ENCODE measurements at regions not wholly inside any gene's neighbourhood (a gene's known extent, or its start where the extent isn't known, plus 50 kb on each side); places are given as distances from the start of the nearest gene placed in this dataset.
"Not testable (repeated sequence)": the region's sequence is repeated elsewhere in the genome, so short reads cannot be mapped to it uniquely, and the experiment has no call there.

- no peak for DNase-seq
These were observed 245.7 kb downstream of the FAM43A start for GRCh38 chr3:194931347-194931746.

GRCh38 chr3:194931865-194932264 lies 246.2 kb downstream of the FAM43A start:
- no peak for DNase-seq

GRCh38 chr3:194933465-194933864 lies 247.8 kb downstream of the FAM43A start:
- no peak for DNase-seq

DNA sequence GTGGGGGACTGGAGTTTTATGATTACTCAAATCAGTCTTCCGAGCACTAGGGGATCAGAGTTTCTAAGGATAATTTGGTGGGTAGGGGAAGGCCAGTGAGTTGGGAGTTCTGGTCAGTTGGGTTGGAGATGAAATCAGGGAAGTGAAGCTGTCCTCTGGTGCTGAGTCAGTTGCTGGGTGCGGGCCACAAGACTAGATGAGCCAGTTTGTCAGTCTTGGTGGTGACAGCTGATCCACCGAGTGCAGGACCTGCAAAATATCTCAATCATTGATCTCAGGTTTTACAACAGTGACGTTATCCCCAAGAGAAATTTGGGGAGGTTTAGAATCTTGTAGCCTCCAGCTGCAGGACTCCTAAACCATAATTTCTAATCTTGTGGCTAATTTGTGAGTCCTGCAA lies 249.4 kb downstream of the FAM43A start:
- DNase-seq, result no peak

DNA sequence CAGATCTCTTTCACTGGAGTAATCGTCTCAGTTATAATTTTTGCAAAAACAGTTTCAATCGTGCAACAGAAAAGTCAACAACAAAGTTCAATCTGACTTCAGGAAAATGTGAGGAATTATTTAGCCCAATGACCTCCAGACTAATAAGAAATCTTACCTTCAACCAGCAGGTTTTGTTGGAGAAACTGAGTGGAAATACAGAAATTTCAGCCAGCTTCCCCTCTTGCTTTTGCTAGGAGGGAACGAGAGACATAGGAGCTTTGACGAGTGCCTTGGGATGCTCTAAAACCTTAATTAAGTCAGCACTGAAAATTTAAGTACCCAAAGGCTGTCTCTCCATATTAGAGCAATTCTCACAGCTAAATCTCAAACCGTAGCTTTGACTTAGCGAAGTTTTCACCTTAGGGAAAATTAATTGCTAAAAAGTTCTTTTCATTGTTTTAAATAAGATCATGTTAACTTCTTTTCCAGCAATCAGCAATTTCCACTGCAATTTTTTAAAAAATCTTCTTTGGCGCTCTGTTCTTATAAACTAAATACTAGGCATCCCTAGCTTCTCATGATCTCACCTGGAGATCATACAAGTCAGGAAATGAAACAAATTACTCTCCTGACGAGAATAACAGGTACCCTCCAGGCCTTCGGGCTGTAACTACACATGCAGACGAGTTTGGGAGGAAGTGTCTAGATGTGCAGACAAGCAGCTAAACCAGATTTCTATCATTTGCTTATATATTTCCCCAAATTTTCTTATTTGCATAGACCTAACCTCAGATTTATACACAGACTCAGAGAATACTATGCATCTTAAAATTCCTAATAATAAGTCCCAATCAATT lies 250.2 kb downstream of the FAM43A start:
- no peak for DNase-seq

DNA sequence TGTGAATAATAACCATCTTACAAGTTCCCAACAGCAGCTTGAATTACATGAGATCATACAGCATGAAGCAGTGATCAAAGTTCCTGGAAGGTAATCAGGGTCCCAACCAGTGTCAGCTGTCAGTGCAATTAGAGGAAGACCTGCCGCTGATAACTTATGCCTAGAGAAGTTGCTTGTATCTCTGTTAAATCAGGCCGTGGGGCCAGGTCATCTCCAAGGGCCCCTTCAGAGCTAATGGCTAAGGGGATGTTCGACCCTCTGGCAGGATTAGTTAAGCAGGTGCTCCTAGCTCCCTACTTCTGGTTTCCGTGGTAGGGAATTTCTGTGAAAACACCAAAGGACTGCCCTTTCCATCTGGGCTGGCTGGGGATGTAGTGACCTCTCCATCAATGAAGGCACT lies 251.0 kb downstream of the FAM43A start:
- no peak for DNase-seq

- DNase-seq, result no peak
These were observed 251.5 kb downstream of the FAM43A start for GRCh38 chr3:194937144-194937543.

GRCh38 chr3:194937882-194938321 lies 252.2 kb downstream of the FAM43A start:
- DNase-seq, result no peak

DNA sequence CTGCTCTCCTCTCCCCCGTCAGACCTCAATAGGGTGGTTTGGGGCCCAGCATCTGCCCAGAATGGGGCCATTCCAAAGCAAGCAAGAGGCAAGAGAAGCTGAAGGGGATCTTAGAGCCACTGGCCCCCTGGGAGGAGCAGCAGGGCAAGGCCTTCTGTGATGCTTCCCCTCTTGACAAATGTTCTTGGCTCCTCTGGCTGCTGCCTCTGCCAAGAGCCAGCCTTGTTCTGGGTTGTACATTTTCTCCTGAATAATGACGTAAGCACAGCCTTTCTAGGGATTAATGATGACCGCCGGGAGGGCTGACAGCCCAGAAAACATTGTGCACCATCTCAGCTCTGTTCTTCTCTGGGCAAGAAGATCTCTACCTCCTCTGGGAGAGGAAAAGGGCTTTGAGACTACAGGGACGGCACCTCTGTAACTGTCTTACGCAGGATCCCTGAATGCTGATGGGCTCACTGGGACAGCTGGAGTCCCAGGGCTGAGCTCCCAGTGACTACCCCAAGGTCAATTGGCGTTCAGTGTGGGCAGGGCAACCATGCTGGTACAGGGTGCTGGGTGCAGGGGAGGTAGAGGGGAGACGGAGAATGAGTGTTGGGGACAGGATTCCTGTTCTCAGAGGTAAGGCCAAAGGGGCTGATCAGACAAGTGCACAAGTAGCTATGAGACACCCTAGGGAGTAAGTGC lies 253.3 kb downstream of the FAM43A start:
- DNase-seq, result no peak

GRCh38 chr3:194939532-194939909 lies 253.8 kb downstream of the FAM43A start:
- DNase-seq, result no peak

DNA sequence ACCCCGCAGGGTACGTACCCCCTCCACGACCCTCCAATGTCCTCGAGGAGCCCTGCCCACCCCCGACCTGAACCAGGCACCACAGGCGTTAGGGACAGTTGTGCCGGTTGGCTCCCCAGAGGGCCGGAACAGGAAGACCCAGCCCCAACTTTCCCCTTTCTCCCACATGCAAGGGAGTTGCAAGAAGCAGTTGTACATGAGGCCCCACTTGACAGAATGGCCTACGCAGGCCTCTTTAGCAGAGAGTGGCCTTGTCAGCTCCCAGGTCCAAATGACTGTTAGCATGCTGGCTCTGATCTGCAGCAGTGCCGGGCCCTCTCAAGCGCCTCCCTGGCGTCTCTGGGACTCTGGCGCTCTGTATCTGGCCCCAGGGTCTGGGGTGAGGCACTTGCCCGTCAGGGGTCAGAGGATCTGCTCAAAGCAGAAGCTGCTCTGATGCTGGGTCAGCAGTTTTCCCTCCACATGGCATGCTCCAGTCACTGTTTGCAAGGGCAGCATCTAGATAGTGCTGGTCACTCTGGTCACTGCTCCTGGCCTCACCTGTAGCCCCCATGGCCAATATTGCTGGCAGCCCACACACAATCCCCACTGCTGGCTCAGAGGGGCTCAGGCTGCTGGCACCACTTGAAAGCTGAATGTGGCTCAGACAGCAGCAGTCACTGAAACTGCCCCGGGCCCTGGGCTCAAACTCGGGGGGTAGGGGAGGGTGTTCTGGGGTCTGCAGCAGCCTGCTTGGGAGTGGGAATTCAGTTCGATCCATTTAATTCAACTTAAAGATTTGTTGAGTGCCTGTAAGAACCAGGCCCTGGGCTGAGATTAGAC lies 254.5 kb downstream of the FAM43A start:
- DNase-seq, result no peak

DNA sequence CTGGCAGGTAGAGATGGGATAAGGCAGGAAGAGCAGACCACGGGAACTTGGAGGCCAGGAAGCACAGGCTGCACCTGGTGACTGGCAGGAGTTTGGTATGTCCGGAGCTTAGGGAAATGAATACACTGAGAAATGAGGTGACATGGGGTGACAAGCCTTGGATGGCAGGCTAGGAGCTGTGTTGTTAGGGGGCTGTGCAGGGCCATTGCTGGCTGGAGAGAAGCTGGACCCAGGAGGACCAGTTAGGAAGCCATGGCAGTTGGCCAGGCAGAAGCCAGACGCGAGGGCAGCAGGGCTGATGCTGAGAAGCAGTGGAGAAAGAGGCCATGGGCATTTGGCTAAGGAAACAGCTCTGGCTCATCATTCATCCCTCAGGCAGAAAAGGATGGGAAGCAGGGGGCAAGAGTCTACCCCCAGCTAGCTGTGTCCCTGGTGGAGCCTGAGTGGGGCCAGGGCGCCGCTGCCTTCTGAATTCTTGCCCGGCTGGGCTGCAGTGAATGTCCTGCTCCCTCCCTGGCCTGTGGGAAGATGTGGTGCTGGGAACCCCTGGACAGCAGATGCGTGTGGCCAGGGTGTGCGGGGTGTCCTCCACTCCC lies 255.8 kb downstream of the FAM43A start:
- no peak for DNase-seq

GRCh38 chr3:194941956-194942511 lies 256.4 kb downstream of the FAM43A start:
- DNase-seq, result no peak

- DNase-seq, result no peak
These were observed 258.8 kb downstream of the FAM43A start for GRCh38 chr3:194944526-194944925.

GRCh38 chr3:194945508-194945907 lies 259.8 kb downstream of the FAM43A start:
- DNase-seq, result no peak

DNA sequence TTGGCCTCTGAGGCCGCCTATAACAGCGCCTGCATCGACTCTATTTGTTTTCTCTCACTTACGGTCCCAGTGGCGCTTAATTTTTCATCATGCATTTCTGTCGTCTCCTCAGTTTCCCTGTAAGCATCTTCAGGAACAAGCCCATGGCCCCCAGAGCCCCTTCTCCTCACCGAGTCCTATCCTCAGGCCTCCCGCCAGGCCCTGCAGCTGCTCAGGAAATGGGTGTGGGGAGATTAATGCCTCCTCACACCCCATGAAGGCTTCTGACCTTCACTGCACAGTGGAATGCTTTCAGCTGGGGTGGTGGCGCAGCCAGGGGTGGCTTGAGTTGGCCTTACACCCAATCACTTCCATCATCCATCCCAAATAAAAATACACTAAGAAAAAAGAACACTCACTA lies 260.4 kb downstream of the FAM43A start:
- DNase-seq, result no peak

DNA sequence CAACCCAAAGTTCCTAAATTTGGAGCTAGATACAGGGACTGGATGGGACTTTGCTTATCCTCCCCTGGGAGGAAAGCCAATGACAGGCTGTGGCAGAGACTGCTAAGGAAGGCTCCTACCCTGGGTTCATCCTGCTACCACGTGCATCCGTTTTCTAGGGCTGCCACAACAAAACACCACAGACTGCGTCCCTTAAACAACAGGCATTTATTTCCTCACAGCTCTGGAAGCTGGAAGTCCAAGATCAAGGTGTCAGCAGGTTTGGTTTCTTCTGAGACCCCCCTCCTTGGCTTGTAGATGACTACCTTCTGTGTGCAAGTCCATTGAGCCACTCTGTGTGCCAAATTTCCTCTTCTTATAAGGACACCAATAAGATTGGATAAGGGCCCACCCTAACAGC lies 263.9 kb downstream of the FAM43A start:
- DNase-seq, result no peak

GRCh38 chr3:194950906-194951628 lies 265.4 kb downstream of the FAM43A start:
- no peak for DNase-seq

DNA sequence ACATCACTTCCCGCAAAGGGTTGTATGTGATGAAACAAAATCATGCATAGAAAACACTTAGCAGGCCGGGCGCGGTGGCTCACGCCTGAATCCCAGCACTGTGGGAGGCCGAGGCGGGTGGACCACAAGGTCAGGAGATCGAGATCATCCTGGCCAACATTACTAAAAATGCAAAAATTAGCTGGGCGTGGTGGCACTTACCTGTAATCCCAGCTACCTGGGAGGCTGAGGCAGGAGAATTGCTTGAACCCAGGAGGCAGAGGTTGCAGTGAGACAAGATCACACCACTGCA lies 265.9 kb downstream of the FAM43A start:
- not testable (repeated sequence) for DNase-seq

- DNase-seq, result no peak
These were observed 266.4 kb downstream of the FAM43A start for GRCh38 chr3:194951931-194952582.

DNA sequence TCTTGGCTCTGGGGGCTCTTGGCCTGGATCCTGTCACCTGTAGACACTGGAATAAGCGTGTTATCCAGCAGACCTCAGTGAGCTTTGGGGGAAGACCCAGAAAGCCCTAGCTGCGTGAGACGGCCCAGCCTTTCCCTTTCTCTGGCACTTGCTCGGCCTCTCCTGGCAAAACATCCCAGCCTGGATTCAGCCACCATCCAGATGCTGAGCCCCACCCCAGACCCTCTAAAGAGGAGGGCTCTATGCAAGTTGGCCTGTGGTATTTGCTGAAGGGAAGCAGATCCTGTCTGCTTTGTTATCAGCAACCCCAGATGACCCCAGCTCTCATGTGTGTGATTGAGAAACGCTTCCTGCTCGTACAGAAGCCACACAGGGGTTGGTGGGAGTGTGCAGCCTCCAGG lies 267.2 kb downstream of the FAM43A start:
- no peak for DNase-seq

DNA sequence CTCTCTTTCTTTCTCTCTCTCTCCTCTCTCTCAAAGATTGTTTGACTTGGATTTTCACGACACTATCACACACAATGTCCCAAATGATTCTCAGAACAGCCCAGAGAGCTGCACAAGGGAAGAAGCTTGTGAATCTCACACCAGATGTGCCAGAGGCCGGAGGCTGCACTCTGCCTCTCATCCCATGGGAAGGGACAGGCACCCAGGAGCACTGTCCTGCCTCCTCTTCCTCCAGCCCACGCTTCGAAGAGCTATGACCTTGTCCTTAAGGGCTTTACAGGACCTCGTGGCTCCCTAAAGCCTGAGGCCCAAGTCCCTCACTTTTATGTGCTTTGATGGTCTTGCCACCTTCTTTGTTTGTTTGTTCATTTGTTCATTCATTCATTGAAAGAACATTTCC lies 267.6 kb downstream of the FAM43A start:
- no peak for DNase-seq
